MCF 10A (cell line): ENCODE measurements at regions not wholly inside any gene's neighbourhood (a gene's known extent, or its start where the extent isn't known, plus 50 kb on each side); places are given as distances from the start of the nearest gene placed in this dataset.
A peak's percentile ranks its signal among the peaks of the same experiment; 100 is the strongest.

Experiments
- BruUV-seq: library from RNA; stranded (reverse); fragments of 400-500 nt; replicated peaks from 2 replicates; lab custom pipeline; 2021; lab: Mats Ljungman, UMichigan
- CTCF ChIA-PET: fragments of 300-600 bp; sonication (Branson Sonifier 250); formaldehyde crosslinking; extraction: SDS; loops from one replicate; lab custom pipeline; 2021; ENCODE audit warnings: antibody characterized with exemption, inconsistent platforms; lab: Yijun Ruan, JAX
- POLR2A ChIA-PET: fragments of 300-600, 350-650 bp; sonication (Branson Sonifier 250); formaldehyde crosslinking; extraction: SDS; loops from one replicate; lab custom pipeline; 2020; ENCODE audit warnings: antibody characterized with exemption, inconsistent platforms; lab: Yijun Ruan, JAX
- DNase-seq: peaks from one replicate; pipeline ENCODE4 v3.0.0-alpha.2; 2018; ENCODE audit not compliant: unreplicated experiment
- H3K27ac Mint-ChIP-seq: one replicate; pipeline ENCODE4 v1.8.0; 2022; ENCODE audit warnings: mild to moderate bottlenecking, low read depth, mixed read lengths; ENCODE audit not compliant: unreplicated experiment
- H3K27me3 Mint-ChIP-seq: one replicate; pipeline ENCODE4 v1.8.0; 2022; ENCODE audit warnings: mixed read lengths; ENCODE audit not compliant: insufficient read depth, unreplicated experiment
- H3K36me3 Mint-ChIP-seq: one replicate; pipeline ENCODE4 v1.8.0; 2022; ENCODE audit warnings: mild to moderate bottlenecking, moderate library complexity, mixed read lengths; ENCODE audit not compliant: insufficient read depth, unreplicated experiment
- H3K4me1 Mint-ChIP-seq: one replicate; pipeline ENCODE4 v1.8.0; 2022; ENCODE audit warnings: mixed read lengths; ENCODE audit not compliant: insufficient read depth, unreplicated experiment
- H3K4me3 Mint-ChIP-seq: one replicate; pipeline ENCODE4 v1.8.0; 2022; ENCODE audit warnings: mild to moderate bottlenecking, moderate library complexity, mixed read lengths; ENCODE audit not compliant: unreplicated experiment
- H3K9me3 Mint-ChIP-seq: one replicate; pipeline ENCODE4 v1.8.0; 2022; ENCODE audit warnings: mixed read lengths; ENCODE audit not compliant: unreplicated experiment
- intact Hi-C: fragments of 100-400 bp; cut with micrococcal nuclease; formaldehyde crosslinking; loops from 2 replicates; pipeline ENCODE4 v1.14.1; 2022
- TF ChIP-seq, protein P1 (sequence below): fragments of 200-600 bp; IDR thresholded peaks from one replicate; pipeline ENCODE4 v1.8.0; 2022; ENCODE audit warnings: antibody characterized with exemption, mild to moderate bottlenecking; ENCODE audit not compliant: unreplicated experiment

GRCh38 chr1:199855580-199855979, 171.9 kb upstream of the NR5A2 start:
- ChIA-PET POLR2A (no interaction called here), CTCF (interaction anchor here (0.7 kb wide), 1 partner anchor 452 kb away, joined by 3 read pairs; no protein-coding TSS in a partner anchor)
- no peak for DNase-seq
- Mint-ChIP-seq H3K27me3 (no peaks in the 10 kb centered on the region), H3K9me3 (no peaks in the 10 kb centered on the region), H3K27ac (peak overlapping the region; percentile 22), H3K4me1 (peaks cover 17% of the 10 kb centered on the region), H3K4me3 (no peak overlapping the region), H3K36me3 (no peaks in the 10 kb centered on the region)
- intact Hi-C loops: no loop called here
- BruUV-seq: no TSS peak
- TF ChIP-seq, protein P1, sequence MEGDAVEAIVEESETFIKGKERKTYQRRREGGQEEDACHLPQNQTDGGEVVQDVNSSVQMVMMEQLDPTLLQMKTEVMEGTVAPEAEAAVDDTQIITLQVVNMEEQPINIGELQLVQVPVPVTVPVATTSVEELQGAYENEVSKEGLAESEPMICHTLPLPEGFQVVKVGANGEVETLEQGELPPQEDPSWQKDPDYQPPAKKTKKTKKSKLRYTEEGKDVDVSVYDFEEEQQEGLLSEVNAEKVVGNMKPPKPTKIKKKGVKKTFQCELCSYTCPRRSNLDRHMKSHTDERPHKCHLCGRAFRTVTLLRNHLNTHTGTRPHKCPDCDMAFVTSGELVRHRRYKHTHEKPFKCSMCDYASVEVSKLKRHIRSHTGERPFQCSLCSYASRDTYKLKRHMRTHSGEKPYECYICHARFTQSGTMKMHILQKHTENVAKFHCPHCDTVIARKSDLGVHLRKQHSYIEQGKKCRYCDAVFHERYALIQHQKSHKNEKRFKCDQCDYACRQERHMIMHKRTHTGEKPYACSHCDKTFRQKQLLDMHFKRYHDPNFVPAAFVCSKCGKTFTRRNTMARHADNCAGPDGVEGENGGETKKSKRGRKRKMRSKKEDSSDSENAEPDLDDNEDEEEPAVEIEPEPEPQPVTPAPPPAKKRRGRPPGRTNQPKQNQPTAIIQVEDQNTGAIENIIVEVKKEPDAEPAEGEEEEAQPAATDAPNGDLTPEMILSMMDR: no peak

- DNase-seq: no peak
- TF ChIP-seq, protein P1: no peak
- Mint-ChIP-seq H3K36me3 (no peaks in the 10 kb centered on the region), H3K9me3 (no peaks in the 10 kb centered on the region), H3K4me3 (no peak overlapping the region), H3K27me3 (no peaks in the 10 kb centered on the region), H3K4me1 (peaks cover 17% of the 10 kb centered on the region), H3K27ac (no peak overlapping the region)
- no TSS peak for BruUV-seq
- ChIA-PET CTCF (interaction anchor here (0.7 kb wide), 2 partner anchors 452 to 1061 kb away, joined by 3 read pairs; no protein-coding TSS in a partner anchor), POLR2A (no interaction called here)
- intact Hi-C loops: no loop called here
These were observed 171.2 kb upstream of the NR5A2 start for GRCh38 chr1:199856216-199856780.

DNA sequence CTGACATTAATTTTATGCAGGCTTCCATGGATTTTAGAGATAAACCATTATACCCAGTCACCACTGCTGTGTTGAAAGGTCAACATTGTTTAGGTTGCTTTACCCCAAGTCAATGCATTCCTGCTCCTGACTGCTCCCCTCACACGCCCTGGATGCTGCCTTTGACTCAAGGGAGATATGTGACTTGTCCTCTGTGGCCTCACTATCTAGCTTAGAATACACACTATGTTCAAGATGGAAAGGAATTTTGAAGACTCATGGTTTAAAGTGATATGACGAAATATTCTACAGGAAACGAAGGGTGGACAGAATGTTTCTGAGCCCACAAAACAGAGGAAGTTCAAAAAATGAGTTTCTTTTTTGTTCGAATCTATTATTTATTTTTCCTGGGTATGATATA, 170.4 kb upstream of the NR5A2 start:
- H3K27me3 Mint-ChIP-seq: no peaks in the 10 kb centered on the region
- ChIA-PET CTCF (interaction anchor here (0.6 kb wide), 1 partner anchor 98 kb away, joined by 3 read pairs; no protein-coding TSS in a partner anchor), POLR2A (interaction anchor here (0.6 kb wide), 1 partner anchor 107 kb away, joined by 3 read pairs; no protein-coding TSS in a partner anchor)
- DNase-seq: peak; percentile 23
- H3K27ac Mint-ChIP-seq: peak overlapping the region; percentile 27
- no peaks in the 10 kb centered on the region for H3K36me3 Mint-ChIP-seq
- no peaks in the 10 kb centered on the region for H3K9me3 Mint-ChIP-seq
- no TSS peak for BruUV-seq
- TF ChIP-seq, protein P1: no peak
- intact Hi-C loops: no loop called here
- no peak overlapping the region for H3K4me3 Mint-ChIP-seq
- H3K4me1 Mint-ChIP-seq: peaks cover 17% of the 10 kb centered on the region

DNA sequence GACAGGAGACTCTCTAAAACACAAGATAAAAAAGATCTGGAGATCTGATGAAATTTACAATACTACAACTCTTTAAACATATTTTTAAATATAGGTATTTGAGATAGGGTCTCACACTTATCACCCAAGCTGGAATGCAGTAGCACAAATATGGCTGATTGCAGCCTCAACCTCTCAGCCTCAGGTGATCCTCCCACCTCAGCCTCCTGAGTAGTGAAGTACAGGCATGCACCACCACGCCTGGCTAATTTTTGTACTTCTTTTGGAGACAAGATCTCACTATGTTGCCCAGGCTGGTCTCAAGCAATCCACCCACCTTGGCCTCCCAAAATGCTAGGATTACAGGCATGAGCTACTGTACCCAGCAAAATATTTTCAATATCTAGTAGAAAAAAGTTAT, 170.0 kb upstream of the NR5A2 start:
- no peak for DNase-seq
- no TSS peak for BruUV-seq
- Mint-ChIP-seq H3K27me3 (no peaks in the 10 kb centered on the region), H3K9me3 (no peaks in the 10 kb centered on the region), H3K36me3 (no peaks in the 10 kb centered on the region), H3K4me1 (peaks cover 17% of the 10 kb centered on the region), H3K27ac (peak overlapping the region; percentile 27), H3K4me3 (no peak overlapping the region)
- intact Hi-C loops: no loop called here
- TF ChIP-seq, protein P1: no peak
- CTCF ChIA-PET: interaction anchor here (0.6 kb wide), 1 partner anchor 98 kb away, joined by 3 read pairs; no protein-coding TSS in a partner anchor
- POLR2A ChIA-PET: interaction anchor here (0.6 kb wide), 1 partner anchor 107 kb away, joined by 3 read pairs; no protein-coding TSS in a partner anchor
